Mammary epithelial cell (primary cell): ENCODE measurements at regions not wholly inside any gene's neighbourhood (a gene's known extent, or its start where the extent isn't known, plus 50 kb on each side); places are given as distances from the start of the nearest gene placed in this dataset.

Experiments used
- EZH2 ChIP-seq: IDR thresholded peaks from 2 replicates; pipeline ENCODE4 v1.6.1; 2012; ENCODE audit warnings: low read length, inconsistent platforms, borderline replicate concordance
- TF ChIP-seq, protein P1 (sequence below), 2 donors: IDR thresholded peaks in 1 of 2; conservative IDR thresholded peaks in 1 of 2; 2 replicates each; pipeline ENCODE4 v1.5.1; 2011 to 2012; ENCODE audit warnings: inconsistent platforms in 2 of 2, low read length in 2 of 2, mild to moderate bottlenecking in 2 of 2, control low read depth in 1 of 2, low read depth in 1 of 2; ENCODE audit not compliant: insufficient read depth in 1 of 2; ENCODE audit errors: extremely low read depth in 1 of 2

DNA sequence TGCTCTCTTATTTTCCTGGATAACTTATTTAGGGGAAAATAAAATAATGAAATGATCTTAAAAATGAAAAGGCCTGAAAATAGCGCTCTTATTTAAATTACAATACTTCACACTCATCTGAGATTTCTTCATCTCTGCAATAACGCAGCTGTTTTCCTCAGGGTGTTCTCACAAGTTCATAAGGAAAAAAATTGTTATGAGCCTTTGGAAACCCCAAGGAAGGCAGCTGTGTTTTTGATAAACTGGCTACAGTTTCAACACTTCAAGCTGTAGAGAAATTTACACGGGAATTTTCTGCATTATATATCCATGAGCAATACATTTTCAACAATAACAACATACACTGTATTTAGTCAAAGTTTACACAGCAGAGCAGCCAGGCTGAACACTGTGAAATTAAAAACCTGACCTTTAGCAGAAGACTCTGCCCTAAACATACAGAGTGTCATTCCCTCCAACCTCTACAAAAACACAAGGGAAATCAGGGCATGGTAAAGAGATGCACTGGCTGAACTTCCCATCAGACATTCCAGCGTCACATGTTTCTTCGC is 959.6 kb downstream of the SLC4A3 start:
- TF ChIP-seq EZH2, result no peak
- TF ChIP-seq, protein P1, sequence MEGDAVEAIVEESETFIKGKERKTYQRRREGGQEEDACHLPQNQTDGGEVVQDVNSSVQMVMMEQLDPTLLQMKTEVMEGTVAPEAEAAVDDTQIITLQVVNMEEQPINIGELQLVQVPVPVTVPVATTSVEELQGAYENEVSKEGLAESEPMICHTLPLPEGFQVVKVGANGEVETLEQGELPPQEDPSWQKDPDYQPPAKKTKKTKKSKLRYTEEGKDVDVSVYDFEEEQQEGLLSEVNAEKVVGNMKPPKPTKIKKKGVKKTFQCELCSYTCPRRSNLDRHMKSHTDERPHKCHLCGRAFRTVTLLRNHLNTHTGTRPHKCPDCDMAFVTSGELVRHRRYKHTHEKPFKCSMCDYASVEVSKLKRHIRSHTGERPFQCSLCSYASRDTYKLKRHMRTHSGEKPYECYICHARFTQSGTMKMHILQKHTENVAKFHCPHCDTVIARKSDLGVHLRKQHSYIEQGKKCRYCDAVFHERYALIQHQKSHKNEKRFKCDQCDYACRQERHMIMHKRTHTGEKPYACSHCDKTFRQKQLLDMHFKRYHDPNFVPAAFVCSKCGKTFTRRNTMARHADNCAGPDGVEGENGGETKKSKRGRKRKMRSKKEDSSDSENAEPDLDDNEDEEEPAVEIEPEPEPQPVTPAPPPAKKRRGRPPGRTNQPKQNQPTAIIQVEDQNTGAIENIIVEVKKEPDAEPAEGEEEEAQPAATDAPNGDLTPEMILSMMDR (conservative IDR thresholded peaks at IDR 0.05 in 1 of 2, IDR thresholded peaks at IDR 0.05 in 1 of 2; ENCODE audit: extremely low read depth in 1 of 2, insufficient read depth in 1 of 2, low read depth in 1 of 2, low read length in 2 of 2), result no peak
